ENCODE measurements at regions not wholly inside any gene's neighbourhood (a gene's known extent, or its start where the extent isn't known, plus 50 kb on each side); places are given as distances from the start of the nearest gene placed in this dataset.

DNA sequence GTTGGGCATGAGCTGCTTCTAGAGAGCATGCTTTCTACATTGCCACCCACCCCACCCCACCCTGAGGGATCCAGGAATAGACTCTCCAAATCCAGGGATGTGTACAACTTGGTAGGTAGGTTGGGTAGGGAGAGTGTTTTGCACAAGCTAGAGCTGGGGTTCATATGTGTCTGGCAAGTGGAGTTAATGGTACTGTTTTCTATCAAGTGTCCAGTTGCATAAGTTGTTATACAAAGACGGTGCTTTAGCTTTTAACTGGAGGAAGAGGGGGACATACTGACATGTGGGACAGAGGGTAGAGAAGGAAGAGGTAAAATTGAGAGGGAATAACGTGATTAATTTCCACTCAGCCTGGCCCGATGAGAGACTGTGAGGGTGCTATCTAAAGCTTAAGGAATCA lies 51.0 kb upstream of the TNC start:
- no peak for DNase-seq (ENCODE audit: low spot score)

DNA sequence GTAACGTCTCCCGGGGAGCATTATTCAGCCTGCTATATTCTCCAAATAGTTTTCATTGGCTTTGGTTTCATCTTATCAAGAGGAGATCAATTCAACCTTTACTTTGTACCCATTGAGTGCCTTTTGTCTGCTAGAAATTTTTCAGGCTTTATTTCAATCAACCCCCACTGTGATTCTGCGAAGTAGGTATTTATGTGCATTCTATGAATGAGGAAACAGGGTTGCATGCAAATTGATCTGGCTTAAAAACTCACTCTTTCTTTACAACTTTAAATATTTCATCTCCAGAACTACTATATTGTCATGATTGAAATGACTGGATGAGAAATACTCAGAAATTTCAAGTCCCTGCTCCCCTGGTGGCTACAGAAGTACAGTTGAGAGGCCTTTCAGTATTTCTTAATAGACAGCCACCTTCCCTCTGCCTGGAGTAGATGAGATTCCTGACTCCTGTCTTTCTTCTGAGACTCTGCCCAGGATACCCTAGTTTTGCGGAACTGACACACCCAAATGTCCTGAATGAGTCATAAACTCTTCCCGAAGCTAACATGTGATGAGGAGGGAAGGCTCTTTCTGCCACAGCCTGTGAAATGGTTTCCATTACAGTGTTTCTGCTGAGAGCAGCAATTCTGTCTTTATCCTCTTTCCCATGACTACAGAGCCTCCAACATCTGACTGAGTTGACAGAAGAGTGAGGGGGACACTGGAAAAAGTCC lies 52.6 kb upstream of the TNC start:
- no peak for DNase-seq (ENCODE audit: low spot score)

DNA sequence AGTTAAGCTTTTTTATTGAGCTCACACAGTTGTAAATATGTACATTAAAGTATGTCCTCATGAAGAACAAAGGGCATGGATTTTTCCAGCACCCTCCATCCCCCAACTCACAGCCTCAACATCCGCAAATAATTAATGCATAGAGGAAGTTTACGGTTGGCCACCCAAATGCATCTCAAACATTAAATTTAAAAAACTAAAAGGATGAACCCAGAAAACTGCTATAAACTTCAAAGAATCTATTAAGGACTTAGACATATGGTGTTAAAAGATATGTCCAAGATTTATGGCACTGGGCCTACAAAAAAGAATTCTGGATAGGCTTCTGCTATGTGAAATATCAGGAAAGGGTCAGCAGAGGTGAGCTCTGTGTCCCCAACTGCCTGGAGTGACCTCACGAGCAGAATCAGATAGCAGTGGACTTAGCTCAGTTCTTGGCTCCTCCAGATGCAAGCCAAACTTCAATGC lies 54.0 kb upstream of the TNC start:
- DNase-seq (ENCODE audit: low spot score): no peak

GRCh38 chr9:115182264-115182663 lies 64.3 kb upstream of the TNC start:
- no peak for DNase-seq (ENCODE audit: low spot score)

DNA sequence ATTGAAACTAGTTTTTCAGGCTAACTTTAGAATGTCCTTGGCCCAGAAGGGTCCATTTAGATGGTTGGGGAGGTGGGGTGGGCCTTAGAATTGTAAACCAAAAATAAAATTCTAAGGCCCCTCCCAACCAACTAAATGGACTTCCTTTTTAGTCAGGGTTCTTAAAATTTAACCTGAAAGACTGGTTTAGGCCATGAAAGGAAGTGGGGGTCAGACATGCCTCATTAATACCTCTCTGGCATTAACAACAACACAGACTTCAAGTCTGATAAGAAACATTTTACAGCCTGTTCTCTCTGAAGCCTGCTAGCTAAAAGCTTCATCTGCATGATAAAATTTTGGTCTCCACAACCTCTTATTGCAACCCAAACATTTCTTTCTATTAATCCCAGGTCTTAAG lies 65.5 kb upstream of the TNC start:
- DNase-seq (ENCODE audit: low spot score): no peak

DNA sequence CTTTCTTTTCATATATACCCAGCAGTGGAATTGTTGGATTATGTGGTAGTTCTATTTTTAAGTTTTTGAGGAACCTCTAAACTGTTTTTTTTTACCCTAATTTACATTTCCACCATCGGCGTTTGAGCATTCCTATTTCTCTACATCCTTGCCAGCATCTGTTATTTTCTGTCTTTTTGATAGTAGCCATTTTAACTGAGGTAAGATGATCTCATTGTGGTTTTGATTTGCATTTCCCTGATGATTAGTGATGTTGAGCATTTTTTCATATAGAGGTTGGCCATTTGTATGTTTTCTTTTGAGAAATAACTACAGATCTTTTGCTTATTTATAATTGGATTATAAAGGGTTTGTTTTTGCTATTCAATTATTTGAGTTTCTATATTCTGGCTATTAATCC lies 71.7 kb upstream of the TNC start:
- DNase-seq (ENCODE audit: low spot score): no peak

DNA sequence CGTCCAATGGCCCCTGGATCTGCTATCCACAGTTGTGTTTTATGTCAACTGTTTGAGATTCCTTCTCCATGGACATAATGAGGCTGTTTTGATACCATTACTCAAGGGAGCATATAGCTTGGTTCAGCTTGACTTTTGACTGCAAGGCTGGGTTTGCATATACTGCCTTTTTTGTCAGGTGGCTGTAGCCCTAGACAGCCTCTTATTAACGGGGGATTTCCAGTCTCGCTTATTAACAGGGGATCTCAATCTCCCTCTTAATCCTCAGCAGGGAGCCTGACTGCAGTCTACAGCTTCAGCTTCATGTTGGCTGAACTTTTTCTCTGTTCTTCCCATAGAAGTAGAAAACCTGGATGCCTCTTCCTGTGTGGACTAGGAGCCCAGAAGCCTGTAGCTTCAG lies 73.7 kb upstream of the TNC start:
- DNase-seq (ENCODE audit: low spot score): no peak

DNA sequence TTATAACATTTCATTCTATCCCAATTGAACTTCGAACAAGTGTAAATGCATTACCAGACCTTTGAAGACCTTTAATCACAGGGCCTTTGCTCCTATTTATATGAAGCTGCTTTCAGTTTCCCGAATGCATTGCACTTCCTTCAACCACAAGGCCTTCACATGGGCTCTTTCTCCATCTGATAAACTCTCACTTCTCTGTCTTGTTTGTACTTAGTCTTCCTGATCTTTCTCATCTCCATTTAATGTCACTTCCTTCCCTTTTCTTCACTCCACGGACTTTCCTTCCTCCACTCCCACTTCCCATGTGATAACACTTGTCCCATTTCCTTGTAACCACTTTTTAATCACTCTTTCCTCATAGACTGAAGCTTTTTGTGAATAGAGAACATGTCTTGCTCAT lies 74.3 kb upstream of the TNC start:
- DNase-seq (ENCODE audit: low spot score): no peak

GRCh38 chr9:115192835-115193525 lies 75.0 kb upstream of the TNC start:
- no peak for DNase-seq (ENCODE audit: low spot score)

DNA sequence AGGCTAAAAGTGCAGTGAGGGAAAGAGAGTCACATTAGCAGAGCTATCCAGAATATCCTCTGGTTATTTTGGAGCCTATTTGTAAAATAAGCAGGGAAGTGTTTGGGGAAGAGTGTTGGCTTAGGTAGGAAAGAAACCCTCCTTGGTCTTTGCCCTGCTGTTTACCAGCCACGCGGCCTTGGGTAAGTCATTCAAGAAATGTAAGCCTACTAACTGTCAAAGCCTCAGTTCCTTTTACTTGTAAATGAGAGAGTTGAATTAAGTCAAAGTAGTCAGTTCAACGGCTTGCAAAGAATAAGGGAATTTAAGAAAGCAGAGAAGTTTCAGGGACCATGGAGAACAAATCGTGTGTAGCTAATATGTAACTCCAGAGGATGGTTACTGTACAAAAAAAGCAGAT lies 75.8 kb upstream of the TNC start:
- DNase-seq (ENCODE audit: low spot score): no peak

- no peak for DNase-seq (ENCODE audit: low spot score)
These were observed 76.3 kb upstream of the TNC start for GRCh38 chr9:115194216-115194615.

DNA sequence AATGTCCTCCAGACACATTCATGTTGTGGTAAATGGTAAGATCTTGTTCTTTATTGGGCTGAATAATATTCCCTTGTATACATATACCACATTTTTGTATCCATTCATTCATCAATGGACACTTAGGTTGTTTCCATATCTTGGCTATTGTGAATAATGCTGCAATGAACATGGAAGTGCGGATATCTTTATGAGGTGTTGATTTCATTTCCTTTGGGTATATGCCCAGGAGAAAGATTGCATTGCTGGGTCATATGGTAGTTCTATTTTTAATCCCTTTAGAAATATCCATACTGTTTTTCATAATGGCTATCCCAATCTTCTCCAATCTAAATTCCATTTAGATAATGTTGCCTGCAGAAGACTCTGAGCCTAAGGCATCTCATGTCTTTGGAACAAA lies 78.0 kb upstream of the TNC start:
- no peak for DNase-seq (ENCODE audit: low spot score)

GRCh38 chr9:115196919-115197318 lies 79.0 kb upstream of the TNC start:
- DNase-seq (ENCODE audit: low spot score): no peak

DNA sequence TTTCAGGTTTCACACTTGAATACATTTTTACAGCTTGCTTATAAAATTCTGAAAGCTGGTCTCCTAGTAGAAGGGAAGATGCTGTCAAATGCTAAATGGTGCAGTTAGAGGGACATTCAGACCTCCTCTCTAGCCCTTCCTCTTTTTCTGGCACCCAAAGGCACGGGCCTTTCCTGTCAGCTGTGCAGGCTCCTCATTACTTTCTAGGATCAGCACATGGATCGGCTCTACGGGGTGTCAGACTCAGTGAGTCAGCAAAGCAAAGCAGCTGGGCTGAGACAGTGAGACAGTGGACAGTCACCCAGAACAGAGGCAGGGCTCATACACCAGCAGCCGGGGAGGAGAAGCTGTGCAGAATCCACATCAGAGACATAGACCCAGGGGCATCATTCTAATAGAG lies 80.0 kb upstream of the TNC start:
- DNase-seq (ENCODE audit: low spot score): no peak

- no peak for DNase-seq (ENCODE audit: low spot score)
These were observed 83.0 kb upstream of the TNC start for GRCh38 chr9:115200711-115201505.

DNA sequence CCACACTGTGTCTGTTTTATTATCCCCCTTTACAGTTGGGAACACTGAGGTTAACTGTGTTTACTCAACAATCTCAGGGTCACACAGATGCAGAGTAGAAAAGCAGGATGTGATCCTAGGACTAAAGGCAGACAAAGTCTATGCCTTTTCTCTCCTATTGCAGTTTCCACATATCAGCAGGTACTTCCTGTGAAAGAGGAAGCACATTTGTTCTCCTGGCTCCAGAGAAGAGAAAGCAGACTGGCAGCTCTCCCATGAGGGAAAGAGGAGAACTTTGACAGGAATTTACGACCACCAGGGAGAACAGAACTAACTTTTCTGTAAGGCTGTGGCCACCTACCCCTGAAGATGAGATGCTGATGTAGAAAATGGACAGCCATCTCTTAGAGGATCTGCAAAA lies 84.2 kb upstream of the TNC start:
- DNase-seq (ENCODE audit: low spot score): no peak

GRCh38 chr9:115202960-115203751 lies 85.2 kb upstream of the TNC start:
- no peak for DNase-seq (ENCODE audit: low spot score)

DNA sequence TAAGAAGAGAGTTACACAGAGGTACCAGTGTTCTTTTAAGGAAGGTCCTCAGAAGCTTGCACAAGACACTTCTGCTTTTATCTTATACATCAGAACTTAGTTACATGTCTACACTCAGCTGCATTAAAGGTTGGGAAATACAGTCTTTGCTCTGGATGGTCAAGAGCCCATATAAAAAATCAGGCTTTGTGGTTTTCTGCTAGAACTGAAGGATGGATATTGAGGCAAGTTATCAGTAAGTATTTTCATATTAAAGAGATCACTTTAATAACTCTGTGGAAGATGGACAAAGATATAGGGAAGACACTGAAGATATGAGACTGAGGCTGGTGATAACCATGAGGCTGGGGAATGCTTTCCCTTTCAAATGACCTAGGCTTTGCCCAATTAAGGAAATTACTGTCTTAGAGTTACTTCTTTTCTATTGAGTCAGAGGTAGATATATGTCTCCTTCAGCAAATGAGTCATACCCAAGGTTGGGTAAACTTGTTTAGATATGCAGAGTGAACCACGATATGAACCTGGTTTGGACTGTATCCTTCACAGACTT lies 87.0 kb upstream of the TNC start:
- DNase-seq (ENCODE audit: low spot score): no peak

- DNase-seq (ENCODE audit: low spot score): no peak
These were observed 89.3 kb upstream of the TNC start for GRCh38 chr9:115207003-115207836.

GRCh38 chr9:115208501-115208900 lies 90.5 kb upstream of the TNC start:
- DNase-seq (ENCODE audit: low spot score): no peak

Data from CD4-positive, alpha-beta T cell treated with Interleukin-2 at 100 ng/mL for 4 hours (primary cell).